Activated CD4-positive, alpha-beta memory T cell treated with anti-CD3 and anti-CD28 coated beads for 36 hours (primary cell): ENCODE measurements at regions not wholly inside any gene's neighbourhood (a gene's known extent, or its start where the extent isn't known, plus 50 kb on each side); places are given as distances from the start of the nearest gene placed in this dataset.

ENCODE experiments used
- CTCF ChIA-PET: fragments of 350-600 bp; sonication (Branson Sonifier 250); formaldehyde crosslinking; loops from one replicate; lab custom pipeline; 2021; ENCODE audit warnings: antibody characterized with exemption, inconsistent platforms; lab: Charles Lee
- POLR2A ChIA-PET: fragments of 350-600 bp; sonication (Branson Sonifier 250); formaldehyde crosslinking; loops from one replicate; lab custom pipeline; 2021; ENCODE audit warnings: antibody characterized with exemption; lab: Charles Lee
- DNase-seq: peaks from one replicate; pipeline ENCODE4 v3.0.0-alpha.2; 2020
- H3K27ac Mint-ChIP-seq: one replicate; pipeline ENCODE4 v1.8.0; 2021; ENCODE audit warnings: mixed read lengths
- H3K27me3 Mint-ChIP-seq: one replicate; pipeline ENCODE4 v1.8.0; 2021; ENCODE audit warnings: mixed read lengths
- H3K36me3 Mint-ChIP-seq: one replicate; pipeline ENCODE4 v1.8.0; 2021; ENCODE audit warnings: mixed read lengths
- H3K4me1 Mint-ChIP-seq: one replicate; pipeline ENCODE4 v1.8.0; 2021; ENCODE audit warnings: low read depth, mixed read lengths
- H3K4me3 Mint-ChIP-seq: one replicate; pipeline ENCODE4 v1.8.0; 2021; ENCODE audit warnings: mild to moderate bottlenecking, mixed read lengths
- H3K9me3 Mint-ChIP-seq: one replicate; pipeline ENCODE4 v1.8.0; 2021; ENCODE audit warnings: mixed read lengths
- intact Hi-C: fragments of 100-400 bp; cut with micrococcal nuclease; formaldehyde crosslinking; loops from one replicate; pipeline ENCODE4 v1.15.1; 2023

DNA sequence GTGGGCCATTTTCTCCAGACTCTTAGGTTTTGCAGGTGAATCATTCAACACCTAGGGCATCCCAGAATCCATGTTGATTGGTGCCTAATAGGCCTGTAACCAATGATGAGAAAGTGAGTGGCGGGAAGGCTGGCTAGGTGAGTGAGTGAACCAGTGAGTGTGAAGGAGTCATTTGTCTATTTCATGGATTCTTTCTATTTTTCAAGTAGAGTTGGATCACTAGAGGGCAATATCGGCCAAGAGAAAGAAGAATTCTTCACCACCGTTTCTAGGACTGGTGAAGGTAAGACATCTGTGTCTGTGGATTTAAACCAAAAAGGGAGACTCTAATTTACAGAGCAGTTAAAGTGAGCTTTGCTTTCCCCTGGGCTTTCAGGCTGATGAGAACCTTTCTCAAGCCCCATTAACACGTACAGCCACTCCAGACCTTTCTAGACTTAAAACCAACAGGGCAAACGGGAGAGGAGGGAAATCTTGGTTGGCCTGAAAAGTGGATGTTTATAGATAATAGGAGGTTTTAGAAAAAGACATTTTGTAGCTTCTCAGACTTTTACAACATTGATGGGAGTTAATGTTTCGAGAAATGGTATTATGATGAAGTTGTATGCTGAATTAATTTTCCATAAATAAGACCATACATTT lies 114.3 kb upstream of the IL12B start:
- no peak overlapping the region for H3K27ac Mint-ChIP-seq
- no peaks in the 10 kb centered on the region for H3K36me3 Mint-ChIP-seq
- ChIA-PET POLR2A (no interaction called here), CTCF (interaction anchor here (0.8 to 6.2 kb wide), 13 partner anchors 10 to 565 kb away, joined by 3 to 60 read pairs (median 4); partner anchors contain the start of genes ADRA1B and TTC1)
- H3K9me3 Mint-ChIP-seq = no peaks in the 10 kb centered on the region
- no peaks in the 10 kb centered on the region for H3K4me1 Mint-ChIP-seq
- DNase-seq = no peak
- H3K4me3 Mint-ChIP-seq = no peak overlapping the region
- peaks cover 6% of the 10 kb centered on the region for H3K27me3 Mint-ChIP-seq
- intact Hi-C loops = loop anchor here (1.0 to 5.0 kb wide), 4 partner anchors 472 to 903 kb away; partner anchors contain the start of gene ADRA1B

DNA sequence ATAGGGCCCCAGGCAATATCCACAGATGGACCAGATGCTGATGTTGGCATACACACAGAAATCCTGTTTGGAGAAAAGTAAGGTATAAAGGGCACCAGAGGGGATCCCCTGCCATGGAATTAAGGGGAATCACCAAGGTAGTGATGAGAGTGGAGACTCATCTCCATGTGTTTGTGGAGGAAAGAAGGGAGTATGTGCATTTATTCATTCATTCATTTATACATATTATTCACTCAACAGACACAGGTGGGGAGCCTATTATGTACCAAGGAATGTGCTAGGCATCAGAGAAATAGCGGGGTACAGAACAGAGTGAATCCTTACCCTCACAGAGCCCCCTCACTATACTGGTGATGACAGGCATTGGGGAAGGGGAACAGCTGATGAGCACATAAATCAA lies 116.8 kb upstream of the IL12B start:
- no peaks in the 10 kb centered on the region for H3K9me3 Mint-ChIP-seq
- intact Hi-C loops = loop anchor here (2.0 kb wide), 1 partner anchor 14 kb away; no protein-coding TSS in a partner anchor
- H3K27me3 Mint-ChIP-seq = peaks cover 13% of the 10 kb centered on the region
- no peak overlapping the region for H3K27ac Mint-ChIP-seq
- peaks cover 3% of the 10 kb centered on the region for H3K4me1 Mint-ChIP-seq
- DNase-seq = no peak
- no peak overlapping the region for H3K4me3 Mint-ChIP-seq
- no peaks in the 10 kb centered on the region for H3K36me3 Mint-ChIP-seq
- ChIA-PET CTCF (interaction anchor here (1.0 to 6.2 kb wide), 2 partner anchors 540 kb away, joined by 6 to 60 read pairs; no protein-coding TSS in a partner anchor), POLR2A (no interaction called here)

DNA sequence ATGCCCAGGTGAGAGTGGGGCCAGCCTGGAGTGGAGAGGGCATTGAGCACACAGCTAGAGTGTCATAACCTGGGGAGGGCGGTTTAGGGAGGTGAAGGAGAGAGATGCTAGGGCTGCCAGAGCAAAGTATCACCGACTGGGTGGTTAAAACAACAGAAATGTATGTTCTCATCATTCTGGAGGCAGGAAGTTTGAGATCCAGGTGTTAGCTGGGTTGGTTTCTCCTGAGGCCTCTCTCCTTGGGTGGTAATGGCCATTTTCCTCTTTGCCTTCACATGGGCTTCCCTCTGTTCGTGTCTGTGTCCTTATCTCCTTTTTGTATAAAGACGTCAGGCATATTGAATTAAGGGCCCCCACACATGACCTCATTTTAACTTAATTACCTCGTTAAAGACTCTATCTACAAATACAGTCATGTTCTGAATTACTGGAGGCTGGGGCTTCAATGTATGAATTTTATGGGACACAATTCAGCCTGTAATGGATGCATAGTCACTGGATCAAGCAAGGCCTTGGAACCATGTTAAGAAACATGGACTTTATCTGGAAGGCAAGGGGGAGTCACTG lies 118.6 kb upstream of the IL12B start:
- intact Hi-C loops = no loop called here

DNA sequence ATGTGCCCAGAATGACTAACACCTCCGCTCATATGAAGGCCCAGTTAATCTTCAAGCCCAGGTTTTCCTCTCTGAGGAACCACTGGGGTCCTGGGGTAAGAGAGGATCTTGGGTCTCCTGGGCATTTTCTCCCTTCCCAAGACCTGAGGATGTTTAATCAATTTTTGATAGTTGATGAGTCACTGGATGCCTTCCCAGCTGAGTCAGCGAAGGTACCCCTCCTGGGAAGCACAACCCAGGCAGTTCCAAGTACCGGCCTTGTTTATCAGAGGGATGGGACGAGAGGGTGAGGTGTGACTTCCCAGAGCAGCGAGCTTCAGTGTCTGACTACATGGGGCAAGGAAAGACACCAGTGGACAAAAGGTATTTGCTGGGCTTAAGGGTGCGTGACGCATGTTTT lies 119.6 kb upstream of the IL12B start:
- ChIA-PET POLR2A (interaction anchor here (1.2 kb wide), 1 partner anchor 8 kb away, joined by 3 read pairs; no protein-coding TSS in a partner anchor), CTCF (interaction anchor here (1.0 to 1.3 kb wide), 2 partner anchors 465 to 537 kb away, joined by 3 to 6 read pairs; no protein-coding TSS in a partner anchor)
- intact Hi-C loops = no loop called here
- DNase-seq = no peak
- Mint-ChIP-seq H3K27me3 (peaks cover 14% of the 10 kb centered on the region), H3K27ac (no peak overlapping the region), H3K36me3 (no peaks in the 10 kb centered on the region), H3K9me3 (no peaks in the 10 kb centered on the region), H3K4me3 (no peak overlapping the region), H3K4me1 (peaks cover 3% of the 10 kb centered on the region)

More for the DNA sequence above, 118.6 kb upstream of the IL12B start:
- H3K9me3 Mint-ChIP-seq = no peaks in the 10 kb centered on the region
- no peak for DNase-seq
- H3K36me3 Mint-ChIP-seq = no peaks in the 10 kb centered on the region
- no peak overlapping the region for H3K4me3 Mint-ChIP-seq
- H3K27ac Mint-ChIP-seq = no peak overlapping the region
- peaks cover 3% of the 10 kb centered on the region for H3K4me1 Mint-ChIP-seq
- ChIA-PET POLR2A (no interaction called here), CTCF (interaction anchor here (0.9 to 1.3 kb wide), 4 partner anchors 79 to 572 kb away, joined by 3 to 6 read pairs (median 4); no protein-coding TSS in a partner anchor)
- H3K27me3 Mint-ChIP-seq = peaks cover 14% of the 10 kb centered on the region

DNA sequence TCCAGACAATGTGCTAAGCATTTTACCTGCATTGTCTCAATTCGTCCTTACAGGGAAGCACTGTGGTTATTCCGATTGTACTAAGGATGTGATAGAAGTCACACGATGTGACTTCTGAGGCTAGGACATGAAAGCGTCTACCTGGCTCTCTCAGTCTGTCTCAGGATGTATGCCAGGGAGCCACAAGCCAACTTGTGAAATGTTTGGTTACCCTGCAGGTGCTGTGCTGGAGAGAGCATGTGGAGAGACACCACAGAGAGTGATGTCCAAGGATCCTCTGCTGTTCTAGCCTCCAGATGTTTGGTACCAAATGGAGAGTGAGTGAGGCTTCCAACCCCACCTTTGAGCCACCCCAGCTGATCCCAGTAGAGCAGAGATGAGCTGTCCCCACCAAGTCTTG lies 120.1 kb upstream of the IL12B start:
- Mint-ChIP-seq H3K27me3 (peaks cover 15% of the 10 kb centered on the region), H3K36me3 (no peaks in the 10 kb centered on the region), H3K4me1 (peaks cover 3% of the 10 kb centered on the region), H3K4me3 (no peak overlapping the region), H3K9me3 (no peaks in the 10 kb centered on the region), H3K27ac (no peak overlapping the region)
- intact Hi-C loops = no loop called here
- DNase-seq = no peak
- CTCF ChIA-PET = interaction anchor here (1.2 kb wide), 1 partner anchor 293 kb away, joined by 4 read pairs; no protein-coding TSS in a partner anchor
- POLR2A ChIA-PET = interaction anchor here (1.2 kb wide), 1 partner anchor 9 kb away, joined by 3 read pairs; no protein-coding TSS in a partner anchor

DNA sequence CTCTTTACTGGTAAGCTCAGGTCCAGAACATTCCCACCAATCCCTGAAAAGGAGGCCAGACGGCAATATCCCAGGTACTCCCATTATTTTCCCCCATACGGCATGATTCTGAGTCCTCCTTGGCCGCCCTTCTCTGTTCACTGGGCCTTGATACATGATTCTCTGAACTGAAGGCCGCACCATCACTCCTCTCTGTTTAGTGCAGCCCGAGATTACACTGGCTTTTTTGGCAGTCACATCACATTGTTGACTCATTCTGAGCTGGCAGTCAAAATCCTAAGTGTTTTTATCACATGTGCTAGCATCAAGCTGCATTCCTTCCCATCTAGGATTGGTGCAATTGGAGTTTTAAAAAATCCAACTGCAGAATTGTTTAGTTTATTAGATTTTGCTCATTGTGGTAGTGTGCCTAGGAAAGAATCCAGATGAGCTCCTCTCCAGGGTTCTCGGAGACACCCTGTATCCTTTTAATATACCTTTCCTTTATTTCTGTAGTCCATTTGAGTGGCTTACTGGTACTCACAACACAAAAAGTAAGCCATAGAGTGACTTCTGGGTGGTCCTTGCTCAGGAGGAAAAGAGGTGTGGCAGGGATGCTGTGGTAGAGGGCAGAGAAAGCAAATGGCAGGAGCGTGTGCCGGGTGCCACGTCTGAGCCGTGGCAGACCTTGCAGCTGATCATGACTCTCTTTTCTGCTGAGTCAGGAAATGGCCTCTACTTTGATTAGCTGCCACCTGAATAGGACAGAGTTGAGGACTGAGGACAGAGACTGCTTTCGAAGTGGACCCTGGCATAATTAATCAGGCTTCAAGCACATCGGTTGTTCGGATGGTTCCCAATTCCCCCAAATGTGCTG lies 121.1 kb upstream of the IL12B start:
- ChIA-PET POLR2A (interaction anchor here (0.6 to 1.2 kb wide), 2 partner anchors 9 to 10 kb away, joined by 3 read pairs; no protein-coding TSS in a partner anchor), CTCF (interaction anchor here (0.6 to 2.1 kb wide), 4 partner anchors 9 to 536 kb away, joined by 3 to 9 read pairs (median 4); no protein-coding TSS in a partner anchor)
- no peak overlapping the region for H3K4me3 Mint-ChIP-seq
- H3K27me3 Mint-ChIP-seq = peaks cover 19% of the 10 kb centered on the region
- H3K27ac Mint-ChIP-seq = no peak overlapping the region
- H3K9me3 Mint-ChIP-seq = no peaks in the 10 kb centered on the region
- intact Hi-C loops = no loop called here
- DNase-seq = no peak
- peaks cover 12% of the 10 kb centered on the region for H3K4me1 Mint-ChIP-seq
- H3K36me3 Mint-ChIP-seq = no peaks in the 10 kb centered on the region

DNA sequence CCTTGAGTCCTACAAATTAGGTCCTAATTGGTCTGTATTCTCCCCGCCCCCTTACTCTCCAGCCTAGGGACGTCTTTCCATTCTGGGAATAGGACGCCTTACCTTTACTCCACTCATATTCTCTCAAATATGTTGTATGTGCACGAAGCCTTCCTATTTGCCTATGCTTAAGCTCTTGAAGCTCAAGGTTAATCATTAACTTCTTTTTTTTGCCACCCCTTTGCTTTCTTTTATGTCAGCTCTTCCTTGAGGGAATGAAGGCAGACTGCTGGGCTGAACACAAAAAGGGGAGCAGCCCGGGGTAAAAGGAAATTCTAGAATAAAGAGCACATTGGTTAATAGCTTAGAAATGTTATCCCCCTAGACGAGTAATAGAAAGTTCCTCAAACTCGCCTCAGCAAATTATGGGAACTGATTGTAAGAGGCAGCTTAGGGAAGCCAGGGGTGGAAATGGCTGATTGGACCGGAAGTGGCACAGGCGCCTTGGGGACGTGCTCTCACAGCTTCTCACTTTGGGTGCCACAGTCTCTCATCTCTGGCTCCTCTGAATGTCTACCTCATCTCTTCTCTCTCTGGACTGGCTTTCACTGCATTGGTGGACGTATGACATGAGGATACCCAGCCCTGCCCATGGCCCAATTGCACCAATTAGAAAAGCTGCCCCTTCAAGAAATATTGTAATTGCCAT lies 122.3 kb upstream of the IL12B start:
- DNase-seq = no peak
- Mint-ChIP-seq H3K4me3 (no peak overlapping the region), H3K9me3 (no peaks in the 10 kb centered on the region), H3K27me3 (peaks cover 19% of the 10 kb centered on the region), H3K27ac (no peak overlapping the region), H3K36me3 (no peaks in the 10 kb centered on the region), H3K4me1 (peaks cover 22% of the 10 kb centered on the region)
- ChIA-PET CTCF (interaction anchor here (2.1 kb wide), 1 partner anchor 535 kb away, joined by 9 read pairs; no protein-coding TSS in a partner anchor), POLR2A (no interaction called here)
- intact Hi-C loops = no loop called here

DNA sequence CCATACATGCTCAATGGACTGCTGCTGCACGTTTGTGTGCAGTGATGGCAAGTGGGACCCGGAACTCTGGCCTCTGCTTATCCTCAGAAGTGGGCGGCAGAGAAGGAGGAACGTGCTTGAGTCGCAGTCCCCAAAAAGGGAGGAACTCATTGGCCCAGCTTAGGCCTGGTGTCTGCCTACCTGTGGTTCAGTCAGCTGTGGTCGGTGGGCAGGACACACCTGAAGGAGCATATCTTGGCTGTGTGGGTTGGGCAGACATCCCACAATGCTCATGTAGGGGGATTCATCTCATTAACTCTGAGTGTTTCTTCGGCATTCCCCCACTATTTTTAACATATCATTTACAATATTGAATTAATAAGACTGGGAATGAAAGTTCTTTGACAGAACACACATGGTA lies 122.9 kb upstream of the IL12B start:
- DNase-seq = no peak
- Mint-ChIP-seq H3K4me1 (peaks cover 26% of the 10 kb centered on the region), H3K36me3 (no peaks in the 10 kb centered on the region), H3K27me3 (peaks cover 19% of the 10 kb centered on the region), H3K27ac (no peak overlapping the region), H3K4me3 (no peak overlapping the region), H3K9me3 (no peaks in the 10 kb centered on the region)
- intact Hi-C loops = no loop called here
- ChIA-PET CTCF (interaction anchor here (1.0 kb wide), 1 partner anchor 534 kb away, joined by 3 read pairs; no protein-coding TSS in a partner anchor), POLR2A (no interaction called here)

DNA sequence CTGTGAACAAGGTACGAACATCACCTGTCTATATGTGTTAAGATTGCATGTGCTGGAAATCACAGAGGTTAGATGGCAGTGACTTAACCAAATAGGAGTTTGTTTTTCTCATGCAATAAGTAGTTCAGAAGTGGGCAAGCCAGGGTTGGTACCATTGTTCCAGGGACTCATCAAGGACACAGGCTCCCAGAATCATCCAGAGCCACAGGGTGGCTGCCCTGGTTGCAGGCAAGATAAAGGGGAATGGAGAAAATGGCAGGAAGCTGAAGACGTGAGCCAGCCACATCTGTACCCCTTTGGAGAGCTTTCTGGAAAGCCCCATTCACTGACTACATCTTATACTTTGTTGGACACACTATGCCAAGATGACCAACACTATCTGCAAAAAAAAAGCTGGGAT lies 126.0 kb upstream of the IL12B start:
- ChIA-PET CTCF (interaction anchor here (1.0 to 2.1 kb wide), 6 partner anchors 13 to 495 kb away, joined by 3 to 16 read pairs (median 4); no protein-coding TSS in a partner anchor), POLR2A (interaction anchor here (0.6 to 2.2 kb wide), 5 partner anchors 9 to 216 kb away, joined by 3 to 12 read pairs (median 3); no protein-coding TSS in a partner anchor)
- Mint-ChIP-seq H3K4me1 (peaks cover 43% of the 10 kb centered on the region), H3K36me3 (no peaks in the 10 kb centered on the region), H3K4me3 (no peak overlapping the region), H3K27me3 (peaks cover 11% of the 10 kb centered on the region), H3K27ac (no peak overlapping the region), H3K9me3 (no peaks in the 10 kb centered on the region)
- intact Hi-C loops = loop anchor here (2.0 to 5.0 kb wide), 9 partner anchors 61 to 1594 kb away; partner anchors contain the start of gene TTC1
- no peak for DNase-seq

DNA sequence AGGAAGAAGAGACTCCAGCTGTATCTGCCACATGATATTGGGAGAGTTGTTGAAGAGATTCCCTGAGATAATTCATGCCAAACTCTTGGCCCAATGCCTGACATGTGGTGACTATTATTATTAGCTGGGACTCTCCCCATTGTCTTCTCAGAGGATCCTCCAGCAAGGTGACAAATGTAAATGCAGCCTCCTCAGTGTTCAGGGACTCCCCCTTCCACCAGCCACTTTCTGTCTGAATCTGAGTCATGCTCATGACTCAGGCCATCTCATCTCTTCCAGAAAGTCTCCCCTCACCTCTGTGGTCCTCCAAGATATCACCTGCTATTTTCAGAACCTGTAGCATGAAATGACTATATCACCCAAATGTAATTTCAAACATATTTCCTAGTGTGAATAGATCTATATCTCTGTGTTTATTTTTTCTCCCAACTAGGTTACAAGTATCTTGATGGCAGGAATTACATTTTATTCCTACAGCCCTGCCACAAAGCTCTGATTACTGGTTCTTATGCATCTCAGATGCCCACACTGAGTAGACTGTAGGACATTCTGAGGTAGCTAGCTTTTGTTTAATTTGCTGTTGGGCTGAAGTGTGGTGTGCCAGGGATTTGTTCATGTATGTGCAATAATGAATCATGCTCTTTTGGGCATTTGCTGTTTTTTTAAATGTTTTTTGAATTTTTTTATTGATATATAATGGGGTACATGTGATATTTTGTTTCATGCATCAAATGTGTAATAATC lies 126.6 kb upstream of the IL12B start:
- Mint-ChIP-seq H3K27me3 (peaks cover 11% of the 10 kb centered on the region), H3K36me3 (no peaks in the 10 kb centered on the region), H3K9me3 (no peaks in the 10 kb centered on the region), H3K4me1 (peaks cover 43% of the 10 kb centered on the region), H3K27ac (no peak overlapping the region), H3K4me3 (no peak overlapping the region)
- peak; percentile 84 for DNase-seq
- CTCF ChIA-PET = interaction anchor here (1.0 to 2.1 kb wide), 6 partner anchors 14 to 494 kb away, joined by 3 to 16 read pairs (median 4); no protein-coding TSS in a partner anchor
- POLR2A ChIA-PET = interaction anchor here (0.7 to 2.2 kb wide), 6 partner anchors 8 to 295 kb away, joined by 3 to 12 read pairs (median 4); no protein-coding TSS in a partner anchor
- intact Hi-C loops = loop anchor here (1.0 to 5.0 kb wide), 10 partner anchors 60 to 1595 kb away; partner anchors contain the start of gene TTC1
